ENCODE measurements at regions not wholly inside any gene's neighbourhood (a gene's known extent, or its start where the extent isn't known, plus 50 kb on each side); places are given as distances from the start of the nearest gene placed in this dataset.

DNA sequence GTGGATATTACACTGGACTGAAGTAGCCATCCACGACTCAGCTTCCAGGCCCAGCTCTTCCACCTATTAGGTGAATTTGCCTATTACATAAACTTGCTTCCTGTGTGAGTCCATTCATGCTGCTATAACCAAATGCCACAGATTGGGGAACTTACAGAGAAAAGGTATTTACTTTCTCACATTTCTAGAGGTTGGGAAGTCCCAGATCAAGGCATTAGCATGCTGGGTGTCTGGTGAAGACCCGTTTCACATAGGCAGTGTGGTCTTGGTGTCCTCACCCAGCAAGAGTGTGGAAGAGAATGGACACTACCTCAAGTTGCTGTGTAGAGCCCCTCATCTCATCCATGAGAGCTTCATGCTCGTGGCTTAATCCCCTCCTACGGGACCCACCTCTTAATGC lies 282.6 kb downstream of the IRX1 start:
- TF ChIP-seq, protein P1, sequence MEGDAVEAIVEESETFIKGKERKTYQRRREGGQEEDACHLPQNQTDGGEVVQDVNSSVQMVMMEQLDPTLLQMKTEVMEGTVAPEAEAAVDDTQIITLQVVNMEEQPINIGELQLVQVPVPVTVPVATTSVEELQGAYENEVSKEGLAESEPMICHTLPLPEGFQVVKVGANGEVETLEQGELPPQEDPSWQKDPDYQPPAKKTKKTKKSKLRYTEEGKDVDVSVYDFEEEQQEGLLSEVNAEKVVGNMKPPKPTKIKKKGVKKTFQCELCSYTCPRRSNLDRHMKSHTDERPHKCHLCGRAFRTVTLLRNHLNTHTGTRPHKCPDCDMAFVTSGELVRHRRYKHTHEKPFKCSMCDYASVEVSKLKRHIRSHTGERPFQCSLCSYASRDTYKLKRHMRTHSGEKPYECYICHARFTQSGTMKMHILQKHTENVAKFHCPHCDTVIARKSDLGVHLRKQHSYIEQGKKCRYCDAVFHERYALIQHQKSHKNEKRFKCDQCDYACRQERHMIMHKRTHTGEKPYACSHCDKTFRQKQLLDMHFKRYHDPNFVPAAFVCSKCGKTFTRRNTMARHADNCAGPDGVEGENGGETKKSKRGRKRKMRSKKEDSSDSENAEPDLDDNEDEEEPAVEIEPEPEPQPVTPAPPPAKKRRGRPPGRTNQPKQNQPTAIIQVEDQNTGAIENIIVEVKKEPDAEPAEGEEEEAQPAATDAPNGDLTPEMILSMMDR (IDR thresholded peaks at IDR 0.05) = no peak
- TF ChIP-seq POLR2A (IDR thresholded peaks at IDR 0.05) = no peak

Measured in Peyer's patch (tissue), 4 donors.